Hematopoietic multipotent progenitor cell treated with erythropoietin and hydrocortisone succinate and interleukin-3 and kit ligand, for 15 days (in vitro differentiated cells): ENCODE measurements at regions not wholly inside any gene's neighbourhood (a gene's known extent, or its start where the extent isn't known, plus 50 kb on each side); places are given as distances from the start of the nearest gene placed in this dataset.
"Not testable (repeated sequence)": the region's sequence is repeated elsewhere in the genome, so short reads cannot be mapped to it uniquely, and the experiment has no call there.

ENCODE experiments used
- DNase-seq: peaks from one replicate; pipeline ENCODE4 v3.0.0-alpha.2; 2015; ENCODE audit warnings: low spot score

- DNase-seq, result no peak
These were observed 143.4 kb upstream of the ADO start for GRCh38 chr10:62661143-62661542.

- DNase-seq, result no peak
These were observed 142.0 kb upstream of the ADO start for GRCh38 chr10:62662486-62662885.

- DNase-seq, result no peak
These were observed 138.7 kb upstream of the ADO start for GRCh38 chr10:62665771-62666170.

GRCh38 chr10:62666275-62666674 lies 138.2 kb upstream of the ADO start:
- DNase-seq, result no peak

GRCh38 chr10:62669341-62669740 lies 135.2 kb upstream of the ADO start:
- DNase-seq, result no peak

GRCh38 chr10:62671104-62671503 lies 133.4 kb upstream of the ADO start:
- no peak for DNase-seq

GRCh38 chr10:62681211-62681940 lies 123.1 kb upstream of the ADO start:
- DNase-seq, result no peak

- no peak for DNase-seq
These were observed 119.6 kb upstream of the ADO start for GRCh38 chr10:62684911-62685310.

GRCh38 chr10:62687230-62687748 lies 117.2 kb upstream of the ADO start:
- DNase-seq, result no peak

- DNase-seq, result no peak
These were observed 115.4 kb upstream of the ADO start for GRCh38 chr10:62688971-62689700.

GRCh38 chr10:62689712-62690111 lies 114.8 kb upstream of the ADO start:
- no peak for DNase-seq

GRCh38 chr10:62690703-62691102 lies 113.8 kb upstream of the ADO start:
- DNase-seq, result no peak

- no peak for DNase-seq
These were observed 113.2 kb upstream of the ADO start for GRCh38 chr10:62691336-62691735.

GRCh38 chr10:62692085-62692484 lies 112.4 kb upstream of the ADO start:
- no peak for DNase-seq

GRCh38 chr10:62693306-62693705 lies 111.2 kb upstream of the ADO start:
- no peak for DNase-seq

GRCh38 chr10:62694537-62695126 lies 109.9 kb upstream of the ADO start:
- DNase-seq, result no peak

- DNase-seq, result no peak
These were observed 107.7 kb upstream of the ADO start for GRCh38 chr10:62696798-62697197.

- DNase-seq, result no peak
These were observed 105.4 kb upstream of the ADO start for GRCh38 chr10:62699148-62699547.

GRCh38 chr10:62704121-62704520 lies 100.4 kb upstream of the ADO start:
- not testable (repeated sequence) for DNase-seq

- no peak for DNase-seq
These were observed 98.7 kb upstream of the ADO start for GRCh38 chr10:62705789-62706188.

- DNase-seq, result no peak
These were observed 96.7 kb upstream of the ADO start for GRCh38 chr10:62707810-62708209.

- no peak for DNase-seq
These were observed 96.0 kb upstream of the ADO start for GRCh38 chr10:62708569-62708968.

- DNase-seq, result no peak
These were observed 95.3 kb upstream of the ADO start for GRCh38 chr10:62709200-62709599.
